Testis (tissue), 2 donors: ENCODE measurements at regions not wholly inside any gene's neighbourhood (a gene's known extent, or its start where the extent isn't known, plus 50 kb on each side); places are given as distances from the start of the nearest gene placed in this dataset.

Experiments
- DNase-seq: peaks from one replicate; pipeline ENCODE4 v3.0.0-alpha.2; 2019
- H3K27ac ChIP-seq, 2 donors: fragments of 200-600 bp; sonication (generic); one replicate each; pipeline ENCODE4 v1.5.1; 2019
- H3K27me3 ChIP-seq: fragments of 200-600 bp; sonication (generic); one replicate; pipeline ENCODE4 v1.5.1; 2019
- H3K36me3 ChIP-seq: fragments of 200-600 bp; sonication (generic); one replicate; pipeline ENCODE4 v1.5.1; 2017; ENCODE audit warnings: low read depth; ENCODE audit errors: missing control alignments
- H3K4me1 ChIP-seq: fragments of 200-600 bp; sonication (generic); one replicate; pipeline ENCODE4 v1.5.1; 2019
- H3K4me3 ChIP-seq, 2 donors: fragments of 200-600 bp; sonication (generic); one replicate each; pipeline ENCODE4 v1.5.1; 2017 to 2019
- H3K9me3 ChIP-seq: fragments of 200-600 bp; sonication (generic); one replicate; pipeline ENCODE4 v1.5.1; 2017
- POLR2A ChIP-seq: fragments of 450-650 bp; IDR thresholded peaks from one replicate; pipeline ENCODE4 v1.6.1; 2017; ENCODE audit warnings: antibody characterized with exemption, mild to moderate bottlenecking, moderate library complexity
- WGBS, 2 donors: methylation state at CpG; one replicate each; pipeline ENCODE4 v1.1.5; 2018; 5-methylcytosine and 5-hydroxymethylcytosine counted together
- intact Hi-C: fragments of 100-400 bp; cut with DNase I; formaldehyde crosslinking; loops from one replicate; pipeline ENCODE4 v1.15.1; 2023; ENCODE audit warnings: low total_unique reads
- TF ChIP-seq, protein P1 (sequence below), 3 experiments: fragments of 450-650 bp in 2 of 3; fragments of 200-600 bp in 1 of 3; sonication (generic) in 1 of 3; IDR thresholded peaks; one replicate each; pipeline ENCODE4 v1.5.1; 2016 to 2019; ENCODE audit warnings: antibody characterized with exemption in 3 of 3, mild to moderate bottlenecking in 2 of 3, moderate library complexity in 1 of 3

DNA sequence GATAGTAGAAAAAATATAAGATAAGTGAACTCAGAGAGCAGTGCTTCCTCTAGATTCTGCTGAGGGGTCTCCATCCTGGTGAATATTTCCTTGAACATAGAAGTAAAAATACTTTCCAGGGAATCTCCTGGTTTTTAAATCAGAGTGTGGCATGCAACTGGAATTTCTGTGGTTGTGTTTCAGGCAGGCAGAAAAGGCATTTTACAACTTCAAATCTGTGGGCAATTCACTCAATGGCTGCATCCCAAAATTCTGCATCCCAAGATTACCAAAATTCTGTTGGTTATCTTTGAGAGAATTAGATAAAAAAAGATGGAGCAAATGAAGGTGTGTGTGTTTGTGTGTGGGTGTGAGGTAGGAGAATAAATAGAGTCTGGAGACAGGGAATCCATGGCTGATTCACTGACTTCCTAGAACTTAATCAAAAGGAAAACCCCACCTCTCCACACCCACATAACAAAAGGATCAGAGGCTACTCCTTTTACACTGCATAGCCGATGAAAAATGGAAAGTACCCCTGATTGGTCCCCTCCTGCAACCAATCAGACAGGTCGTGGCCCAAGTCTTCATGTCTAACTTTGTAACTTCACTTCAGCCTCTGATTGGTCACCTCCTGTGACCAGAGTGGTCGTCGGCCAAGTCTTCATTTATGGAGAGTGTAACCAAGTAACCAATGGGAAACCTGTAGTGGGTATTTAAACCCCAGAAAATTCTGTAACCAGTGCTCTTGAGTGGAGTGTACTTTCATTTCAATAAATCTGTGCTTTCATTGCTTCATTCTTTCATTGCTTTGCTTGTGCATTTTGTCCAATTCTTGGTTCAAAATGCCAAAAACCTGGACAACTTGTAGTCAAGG is 112.8 kb downstream of the DLEU7 start:
- Histone ChIP-seq H3K36me3 (no peaks in the 10 kb centered on the region), H3K4me1 (no peaks in the 10 kb centered on the region), H3K4me3 (no peak overlapping the region), H3K27me3 (no peaks in the 10 kb centered on the region), H3K27ac (no peak overlapping the region), H3K9me3 (no peaks in the 10 kb centered on the region)
- no peak for DNase-seq
- intact Hi-C loops = no loop called here
- TF ChIP-seq POLR2A = no peak
- TF ChIP-seq, protein P1, sequence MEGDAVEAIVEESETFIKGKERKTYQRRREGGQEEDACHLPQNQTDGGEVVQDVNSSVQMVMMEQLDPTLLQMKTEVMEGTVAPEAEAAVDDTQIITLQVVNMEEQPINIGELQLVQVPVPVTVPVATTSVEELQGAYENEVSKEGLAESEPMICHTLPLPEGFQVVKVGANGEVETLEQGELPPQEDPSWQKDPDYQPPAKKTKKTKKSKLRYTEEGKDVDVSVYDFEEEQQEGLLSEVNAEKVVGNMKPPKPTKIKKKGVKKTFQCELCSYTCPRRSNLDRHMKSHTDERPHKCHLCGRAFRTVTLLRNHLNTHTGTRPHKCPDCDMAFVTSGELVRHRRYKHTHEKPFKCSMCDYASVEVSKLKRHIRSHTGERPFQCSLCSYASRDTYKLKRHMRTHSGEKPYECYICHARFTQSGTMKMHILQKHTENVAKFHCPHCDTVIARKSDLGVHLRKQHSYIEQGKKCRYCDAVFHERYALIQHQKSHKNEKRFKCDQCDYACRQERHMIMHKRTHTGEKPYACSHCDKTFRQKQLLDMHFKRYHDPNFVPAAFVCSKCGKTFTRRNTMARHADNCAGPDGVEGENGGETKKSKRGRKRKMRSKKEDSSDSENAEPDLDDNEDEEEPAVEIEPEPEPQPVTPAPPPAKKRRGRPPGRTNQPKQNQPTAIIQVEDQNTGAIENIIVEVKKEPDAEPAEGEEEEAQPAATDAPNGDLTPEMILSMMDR (IDR thresholded peaks at IDR 0.05) = no peak
- 91 to 92% methylated on average over 4 of the region's 4 CpGs for WGBS, 2 donors

DNA sequence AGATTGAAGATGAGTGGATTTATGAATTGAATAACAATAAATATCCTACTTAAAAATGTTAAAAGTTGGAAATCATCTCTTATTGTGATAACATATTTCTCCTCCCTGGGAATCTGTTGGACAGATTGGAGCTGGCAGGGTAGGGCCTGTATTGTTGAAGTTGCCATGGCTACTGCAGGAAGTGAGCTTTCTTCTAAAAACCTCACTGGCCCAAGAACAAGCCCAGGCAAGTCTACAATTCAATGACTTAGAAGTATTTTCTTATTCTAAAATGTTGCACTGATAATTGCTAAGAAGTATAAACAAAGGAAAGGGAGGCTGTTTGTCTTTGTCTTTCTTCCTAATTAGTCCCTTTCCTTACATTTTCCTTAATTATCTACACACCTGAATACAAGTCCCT is 112.1 kb downstream of the DLEU7 start:
- Histone ChIP-seq H3K27ac (no peak overlapping the region), H3K36me3 (no peaks in the 10 kb centered on the region), H3K27me3 (no peaks in the 10 kb centered on the region), H3K4me1 (no peaks in the 10 kb centered on the region), H3K4me3 (no peak overlapping the region), H3K9me3 (no peaks in the 10 kb centered on the region)
- no peak for DNase-seq
- TF ChIP-seq, protein P1 (IDR thresholded peaks at IDR 0.05) = no peak
- no peak for TF ChIP-seq POLR2A
- intact Hi-C loops = no loop called here

DNA sequence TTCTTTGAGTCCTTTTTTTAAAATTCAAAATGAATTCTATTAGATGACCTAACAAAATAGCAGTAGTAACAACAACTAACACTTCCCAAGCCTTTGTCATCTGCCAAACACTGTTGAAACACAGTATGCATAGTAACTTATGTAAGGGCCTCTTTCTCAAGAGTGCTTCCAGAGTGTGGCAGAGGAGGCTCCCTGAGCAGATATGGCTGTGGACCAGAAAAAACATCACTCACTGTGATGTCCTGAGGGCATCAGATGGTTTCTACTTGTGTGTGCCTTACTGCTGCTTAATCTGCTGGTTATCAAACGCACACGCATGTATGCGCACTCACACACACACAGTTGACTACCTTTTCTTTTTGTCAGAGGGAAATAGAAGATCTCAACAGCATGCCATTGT is 110.8 kb downstream of the DLEU7 start:
- 81% methylated on average over 3 of the region's 3 CpGs for WGBS, 2 donors
- no peak for DNase-seq
- Histone ChIP-seq H3K36me3 (no peaks in the 10 kb centered on the region), H3K27ac (no peak overlapping the region), H3K9me3 (no peaks in the 10 kb centered on the region), H3K4me3 (no peak overlapping the region), H3K4me1 (no peaks in the 10 kb centered on the region), H3K27me3 (no peaks in the 10 kb centered on the region)
- TF ChIP-seq, protein P1 (IDR thresholded peaks at IDR 0.05) = no peak
- TF ChIP-seq POLR2A = no peak
- intact Hi-C loops = no loop called here

DNA sequence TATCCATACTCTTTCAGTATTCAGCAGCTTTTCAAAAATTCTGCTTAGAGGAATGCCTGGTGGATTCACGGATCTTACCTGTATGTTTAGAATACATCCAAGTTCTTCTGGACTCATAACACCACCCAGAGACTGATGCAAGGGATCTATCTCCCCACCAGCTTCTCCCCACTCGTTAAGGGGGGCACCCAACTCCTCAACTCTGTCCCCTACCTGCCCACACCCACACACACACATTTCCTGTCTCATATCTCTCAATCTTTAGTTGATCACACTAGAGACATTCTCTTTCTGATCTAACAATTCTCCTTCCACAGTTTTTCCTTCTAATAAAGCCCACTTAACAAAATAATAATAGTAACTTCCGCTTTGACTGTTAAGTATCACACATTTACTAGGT is 110.1 kb downstream of the DLEU7 start:
- 88 to 90% methylated on average over 3 of the region's 3 CpGs for WGBS, 2 donors
- intact Hi-C loops = no loop called here
- Histone ChIP-seq H3K36me3 (no peaks in the 10 kb centered on the region), H3K4me1 (no peaks in the 10 kb centered on the region), H3K4me3 (no peak overlapping the region), H3K27me3 (no peaks in the 10 kb centered on the region), H3K9me3 (no peaks in the 10 kb centered on the region), H3K27ac (no peak overlapping the region)
- DNase-seq = no peak
- TF ChIP-seq, protein P1 (IDR thresholded peaks at IDR 0.05) = no peak
- TF ChIP-seq POLR2A = no peak

DNA sequence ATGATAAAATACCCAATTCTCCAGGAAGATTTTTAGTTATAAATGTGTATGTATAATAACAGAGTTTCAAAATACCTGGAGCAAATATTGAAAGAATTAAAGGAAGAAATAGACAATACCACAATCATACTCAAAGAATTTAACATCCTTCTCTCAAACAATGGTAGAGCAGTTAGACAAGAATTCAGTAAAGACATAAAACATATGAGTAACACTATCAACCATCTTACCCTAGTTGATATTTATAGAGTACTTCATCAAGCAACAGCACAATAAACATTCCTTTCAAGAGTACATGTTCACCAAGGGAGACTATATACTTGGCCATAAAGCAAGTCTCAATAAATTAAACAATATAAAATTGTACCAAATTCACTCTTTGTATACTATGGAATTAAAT is 108.4 kb downstream of the DLEU7 start:
- H3K27me3 ChIP-seq = no peaks in the 10 kb centered on the region
- no peaks in the 10 kb centered on the region for H3K36me3 ChIP-seq
- TF ChIP-seq, protein P1 (IDR thresholded peaks at IDR 0.05) = no peak
- TF ChIP-seq POLR2A = no peak
- no peak for DNase-seq
- H3K4me3 ChIP-seq = no peak overlapping the region
- no peak overlapping the region for H3K27ac ChIP-seq
- intact Hi-C loops = no loop called here
- peaks cover 4% of the 10 kb centered on the region for H3K4me1 ChIP-seq
- H3K9me3 ChIP-seq = no peaks in the 10 kb centered on the region
